ENCODE measurements at regions not wholly inside any gene's neighbourhood (a gene's known extent, or its start where the extent isn't known, plus 50 kb on each side); places are given as distances from the start of the nearest gene placed in this dataset.

- Histone ChIP-seq H3K36me3 (ENCODE audit: insufficient read depth, low read length) (no peaks in the 10 kb centered on the region), H3K9me3 (ENCODE audit: low read depth, low read length) (no peaks in the 10 kb centered on the region), H3K4me3 (no peak overlapping the region), H3K9ac (ENCODE audit: insufficient read length) (no peak overlapping the region), H3K27ac (no peak overlapping the region)
- TF ChIP-seq EZH2 (IDR thresholded peaks at IDR 0.05) (no peak), FOXP2 (optimal IDR thresholded peaks at IDR 0.05; ENCODE audit: control extremely low read depth, extremely low read length, insufficient read depth) (no peak), POLR2AphosphoS5 (IDR thresholded peaks at IDR 0.05; ENCODE audit: borderline replicate concordance, low read depth, low read length) (no peak)
- DNase-seq (ENCODE audit: low read depth, low spot score), result no peak
These were observed 262.2 kb upstream of the FERMT1 start for GRCh38 chr20:6384956-6385486.

GRCh38 chr20:6384380-6384779 is 261.6 kb upstream of the FERMT1 start:
- Histone ChIP-seq H3K4me3 (no peak overlapping the region), H3K36me3 (ENCODE audit: insufficient read depth, low read length) (no peaks in the 10 kb centered on the region), H3K9me3 (ENCODE audit: low read depth, low read length) (no peaks in the 10 kb centered on the region), H3K9ac (ENCODE audit: insufficient read length) (no peak overlapping the region), H3K27ac (no peak overlapping the region)
- DNase-seq (ENCODE audit: low read depth, low spot score), result no peak
- no peak for TF ChIP-seq EZH2 (IDR thresholded peaks at IDR 0.05)

- Histone ChIP-seq H3K9me3 (ENCODE audit: low read depth, low read length) (no peaks in the 10 kb centered on the region), H3K9ac (ENCODE audit: insufficient read length) (no peak overlapping the region), H3K36me3 (ENCODE audit: insufficient read depth, low read length) (no peaks in the 10 kb centered on the region), H3K4me3 (no peak overlapping the region), H3K27ac (no peak overlapping the region)
- TF ChIP-seq FOXP2 (optimal IDR thresholded peaks at IDR 0.05; ENCODE audit: control extremely low read depth, extremely low read length, insufficient read depth), result no peak
- no peak for TF ChIP-seq POLR2AphosphoS5 (IDR thresholded peaks at IDR 0.05; ENCODE audit: borderline replicate concordance, low read depth, low read length)
- no peak for TF ChIP-seq EZH2 (IDR thresholded peaks at IDR 0.05)
- no peak for DNase-seq (ENCODE audit: low read depth, low spot score)
These were observed 259.1 kb upstream of the FERMT1 start for GRCh38 chr20:6381887-6382286.

GRCh38 chr20:6362245-6362644 is 239.4 kb upstream of the FERMT1 start:
- no peak for DNase-seq (ENCODE audit: low read depth, low spot score)
- no peaks in the 10 kb centered on the region for H3K36me3 ChIP-seq (ENCODE audit: insufficient read depth, low read length)
- no peak overlapping the region for H3K4me3 ChIP-seq
- H3K27ac ChIP-seq, result no peak overlapping the region
- no peaks in the 10 kb centered on the region for H3K9me3 ChIP-seq (ENCODE audit: low read depth, low read length)
- no peak overlapping the region for H3K9ac ChIP-seq (ENCODE audit: insufficient read length)
- TF ChIP-seq POLR2AphosphoS5 (IDR thresholded peaks at IDR 0.05; ENCODE audit: borderline replicate concordance, low read depth, low read length), result no peak

GRCh38 chr20:6360766-6361165 is 237.9 kb upstream of the FERMT1 start:
- TF ChIP-seq POLR2AphosphoS5 (IDR thresholded peaks at IDR 0.05; ENCODE audit: borderline replicate concordance, low read depth, low read length) (no peak), FOXP2 (optimal IDR thresholded peaks at IDR 0.05; ENCODE audit: control extremely low read depth, extremely low read length, insufficient read depth) (no peak), EZH2 (IDR thresholded peaks at IDR 0.05) (no peak)
- Histone ChIP-seq H3K4me3 (no peak overlapping the region), H3K36me3 (ENCODE audit: insufficient read depth, low read length) (no peaks in the 10 kb centered on the region), H3K9me3 (ENCODE audit: low read depth, low read length) (no peaks in the 10 kb centered on the region), H3K9ac (ENCODE audit: insufficient read length) (no peak overlapping the region), H3K27ac (no peak overlapping the region)
- DNase-seq (ENCODE audit: low read depth, low spot score), result no peak

GRCh38 chr20:6355754-6356451 is 233.1 kb upstream of the FERMT1 start:
- Histone ChIP-seq H3K4me3 (no peak overlapping the region), H3K9me3 (ENCODE audit: low read depth, low read length) (no peaks in the 10 kb centered on the region), H3K27ac (no peak overlapping the region), H3K9ac (ENCODE audit: insufficient read length) (no peak overlapping the region), H3K36me3 (ENCODE audit: insufficient read depth, low read length) (no peaks in the 10 kb centered on the region)
- DNase-seq (ENCODE audit: low read depth, low spot score), result no peak
- TF ChIP-seq FOXP2 (optimal IDR thresholded peaks at IDR 0.05; ENCODE audit: control extremely low read depth, extremely low read length, insufficient read depth) (no peak), POLR2AphosphoS5 (IDR thresholded peaks at IDR 0.05; ENCODE audit: borderline replicate concordance, low read depth, low read length) (no peak), EZH2 (IDR thresholded peaks at IDR 0.05) (no peak)

GRCh38 chr20:6348908-6349307 is 226.1 kb upstream of the FERMT1 start:
- Histone ChIP-seq H3K36me3 (ENCODE audit: insufficient read depth, low read length) (no peaks in the 10 kb centered on the region), H3K9ac (ENCODE audit: insufficient read length) (no peak overlapping the region), H3K4me3 (no peak overlapping the region), H3K9me3 (ENCODE audit: low read depth, low read length) (no peaks in the 10 kb centered on the region), H3K27ac (no peak overlapping the region)
- DNase-seq (ENCODE audit: low read depth, low spot score), result no peak
- no peak for TF ChIP-seq FOXP2 (optimal IDR thresholded peaks at IDR 0.05; ENCODE audit: control extremely low read depth, extremely low read length, insufficient read depth)
- no peak for TF ChIP-seq EZH2 (IDR thresholded peaks at IDR 0.05)
- TF ChIP-seq POLR2AphosphoS5 (IDR thresholded peaks at IDR 0.05; ENCODE audit: borderline replicate concordance, low read depth, low read length), result no peak

GRCh38 chr20:6347916-6348315 is 225.1 kb upstream of the FERMT1 start:
- Histone ChIP-seq H3K4me3 (peak overlapping the region; percentile 9; the same call in 1 of the 2 replicates), H3K27ac (peak overlapping the region; percentile 5; the same call in 1 of the 2 replicates), H3K9ac (ENCODE audit: insufficient read length) (no peak overlapping the region), H3K9me3 (ENCODE audit: low read depth, low read length) (no peaks in the 10 kb centered on the region), H3K36me3 (ENCODE audit: insufficient read depth, low read length) (no peaks in the 10 kb centered on the region)
- TF ChIP-seq FOXP2 (optimal IDR thresholded peaks at IDR 0.05; ENCODE audit: control extremely low read depth, extremely low read length, insufficient read depth) (no peak), POLR2AphosphoS5 (IDR thresholded peaks at IDR 0.05; ENCODE audit: borderline replicate concordance, low read depth, low read length) (no peak), EZH2 (IDR thresholded peaks at IDR 0.05) (no peak)
- no peak for DNase-seq (ENCODE audit: low read depth, low spot score)

GRCh38 chr20:6341491-6341890 is 218.7 kb upstream of the FERMT1 start:
- H3K36me3 ChIP-seq (ENCODE audit: insufficient read depth, low read length), result no peaks in the 10 kb centered on the region
- no peak overlapping the region for H3K4me3 ChIP-seq
- TF ChIP-seq FOXP2 (optimal IDR thresholded peaks at IDR 0.05; ENCODE audit: control extremely low read depth, extremely low read length, insufficient read depth), result no peak
- TF ChIP-seq EZH2 (IDR thresholded peaks at IDR 0.05), result no peak
- TF ChIP-seq POLR2AphosphoS5 (IDR thresholded peaks at IDR 0.05; ENCODE audit: borderline replicate concordance, low read depth, low read length), result no peak
- H3K9ac ChIP-seq (ENCODE audit: insufficient read length), result no peak overlapping the region
- no peak for DNase-seq (ENCODE audit: low read depth, low spot score)
- H3K9me3 ChIP-seq (ENCODE audit: low read depth, low read length), result no peaks in the 10 kb centered on the region
- H3K27ac ChIP-seq, result no peak overlapping the region
